PC-3 (cell line): ENCODE measurements at regions not wholly inside any gene's neighbourhood (a gene's known extent, or its start where the extent isn't known, plus 50 kb on each side); places are given as distances from the start of the nearest gene placed in this dataset.

Experiments used
- ATAC-seq: fragments of 200-7000 bp; cut with Tn5 transposase; 2 replicates; pipeline ENCODE4 v1.9.1; 2020; ENCODE audit warnings: mild to moderate bottlenecking, moderate library complexity
- BruUV-seq: library from RNA; stranded (reverse); fragments of 400-500 nt; replicated peaks from 2 replicates; lab custom pipeline; 2021; lab: Mats Ljungman, UMichigan
- CTCF ChIA-PET: fragments of 300-600 bp; sonication (Branson Sonifier 250); formaldehyde crosslinking; loops from one replicate; lab custom pipeline; 2022; ENCODE audit warnings: antibody characterized with exemption; lab: Charles Lee
- POLR2A ChIA-PET: fragments of 300-600 bp; sonication (Branson Sonifier 250); formaldehyde crosslinking; loops from one replicate; lab custom pipeline; 2022; ENCODE audit warnings: antibody characterized with exemption; ENCODE audit not compliant: unreplicated experiment; lab: Charles Lee
- DNase-seq: peaks from one replicate; pipeline ENCODE4 v3.0.0-alpha.2; 2015
- H2AFZ ChIP-seq: fragments of 300-600 bp; sonication (generic); 2 replicates; pipeline ENCODE4 v1.6.0; 2016; ENCODE audit warnings: antibody characterized with exemption, low read length
- H3F3A ChIP-seq: fragments of 300-600 bp; sonication (generic); one replicate; pipeline ENCODE4 v1.6.0; 2017; ENCODE audit warnings: antibody characterized with exemption, low read length, control low read depth, mild to moderate bottlenecking; ENCODE audit not compliant: unreplicated experiment
- H3K27ac ChIP-seq: fragments of 300-600 bp; sonication (generic); 2 replicates; pipeline ENCODE4 v1.5.1; 2016; ENCODE audit warnings: mild to moderate bottlenecking, low read length
- H3K27me3 ChIP-seq: fragments of 300-600 bp; sonication (generic); 2 replicates; pipeline ENCODE4 v1.6.1; 2016; ENCODE audit warnings: low read length, mixed read lengths
- H3K36me3 ChIP-seq: fragments of 300-600 bp; sonication (generic); 2 replicates; pipeline ENCODE4 v1.6.1; 2016; ENCODE audit warnings: low read depth, mixed run types, low read length, mixed read lengths
- H3K4me1 ChIP-seq: fragments of 300-600 bp; sonication (generic); 2 replicates; pipeline ENCODE4 v1.5.1; 2016; ENCODE audit warnings: low read length; ENCODE audit not compliant: insufficient read depth
- H3K4me2 ChIP-seq: fragments of 300-600 bp; sonication (generic); 2 replicates; pipeline ENCODE4 v1.6.0; 2016; ENCODE audit warnings: low read length
- H3K4me3 ChIP-seq: fragments of 300-600 bp; sonication (generic); 2 replicates; pipeline ENCODE4 v1.5.1; 2016; ENCODE audit warnings: mild to moderate bottlenecking, low read length, mixed read lengths
- H3K79me2 ChIP-seq: fragments of 300-600 bp; sonication (generic); 2 replicates; pipeline ENCODE4 v1.6.1; 2017; ENCODE audit warnings: low read length, mixed read lengths
- H3K9ac ChIP-seq: fragments of 300-600 bp; sonication (generic); 2 replicates; pipeline ENCODE4 v1.6.0; 2016; ENCODE audit warnings: mild to moderate bottlenecking, low read length
- H3K9me2 ChIP-seq: fragments of 300-600 bp; sonication (generic); replicated peaks from 2 replicates; pipeline ENCODE4 v1.6.1; 2016; ENCODE audit warnings: mixed run types, low read length, mixed read lengths
- H3K9me3 ChIP-seq: fragments of 300-600 bp; sonication (generic); 2 replicates; pipeline ENCODE4 v1.6.1; 2016; ENCODE audit warnings: low read length, mixed read lengths
- H4K20me1 ChIP-seq: fragments of 300-600 bp; sonication (generic); 2 replicates; pipeline ENCODE4 v1.6.1; 2016; ENCODE audit warnings: low read length, mixed read lengths
- EZH2 ChIP-seq: fragments of 300-600 bp; sonication (generic); IDR thresholded peaks from one replicate; pipeline ENCODE4 v1.6.1; 2017; ENCODE audit warnings: antibody characterized with exemption, mild to moderate bottlenecking, low read length; ENCODE audit not compliant: unreplicated experiment
- EZH2phosphoT487 ChIP-seq: fragments of 300-600 bp; sonication (generic); IDR thresholded peaks from 2 replicates; pipeline ENCODE4 v1.6.1; 2018; ENCODE audit warnings: mild to moderate bottlenecking, antibody characterized with exemption, low read length, borderline replicate concordance
- intact Hi-C: fragments of 100-400 bp; cut with micrococcal nuclease; formaldehyde crosslinking; loops from 2 replicates; pipeline ENCODE4 v1.9.0; 2023
- TF ChIP-seq, protein P1 (sequence below): fragments of 300-600 bp; sonication (generic); conservative IDR thresholded peaks from 2 replicates; pipeline ENCODE4 v1.5.1; 2017; ENCODE audit warnings: antibody characterized with exemption, low read depth, mild to moderate bottlenecking, low read length

DNA sequence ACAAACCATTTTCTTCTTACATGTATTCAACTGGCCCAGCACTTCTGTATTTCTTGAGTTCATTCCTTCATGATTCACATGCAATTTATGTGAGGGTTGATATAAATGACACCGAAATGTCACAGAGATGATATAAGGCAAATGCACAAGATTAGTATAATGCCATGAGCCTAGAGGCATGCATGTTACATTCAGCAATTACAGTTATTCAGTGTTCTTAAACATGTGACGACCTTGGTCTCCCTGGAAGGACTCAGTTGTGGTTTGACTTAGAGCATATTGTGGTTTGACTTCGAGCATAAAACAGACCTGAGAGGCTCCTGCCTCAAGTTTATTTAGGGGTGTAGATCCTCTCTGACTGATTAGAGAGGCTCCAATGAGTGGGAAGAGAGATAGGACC lies 752.1 kb upstream of the POM121L12 start:
- DNase-seq (no peak), ATAC-seq (no peak)
- H3K4me2 ChIP-seq = no peak overlapping the region
- no peak overlapping the region for H3K4me3 ChIP-seq
- no peaks in the 10 kb centered on the region for H3K36me3 ChIP-seq
- no peaks in the 10 kb centered on the region for H3K9me3 ChIP-seq
- TF ChIP-seq EZH2phosphoT487 (no peak), EZH2 (no peak)
- TF ChIP-seq, protein P1, sequence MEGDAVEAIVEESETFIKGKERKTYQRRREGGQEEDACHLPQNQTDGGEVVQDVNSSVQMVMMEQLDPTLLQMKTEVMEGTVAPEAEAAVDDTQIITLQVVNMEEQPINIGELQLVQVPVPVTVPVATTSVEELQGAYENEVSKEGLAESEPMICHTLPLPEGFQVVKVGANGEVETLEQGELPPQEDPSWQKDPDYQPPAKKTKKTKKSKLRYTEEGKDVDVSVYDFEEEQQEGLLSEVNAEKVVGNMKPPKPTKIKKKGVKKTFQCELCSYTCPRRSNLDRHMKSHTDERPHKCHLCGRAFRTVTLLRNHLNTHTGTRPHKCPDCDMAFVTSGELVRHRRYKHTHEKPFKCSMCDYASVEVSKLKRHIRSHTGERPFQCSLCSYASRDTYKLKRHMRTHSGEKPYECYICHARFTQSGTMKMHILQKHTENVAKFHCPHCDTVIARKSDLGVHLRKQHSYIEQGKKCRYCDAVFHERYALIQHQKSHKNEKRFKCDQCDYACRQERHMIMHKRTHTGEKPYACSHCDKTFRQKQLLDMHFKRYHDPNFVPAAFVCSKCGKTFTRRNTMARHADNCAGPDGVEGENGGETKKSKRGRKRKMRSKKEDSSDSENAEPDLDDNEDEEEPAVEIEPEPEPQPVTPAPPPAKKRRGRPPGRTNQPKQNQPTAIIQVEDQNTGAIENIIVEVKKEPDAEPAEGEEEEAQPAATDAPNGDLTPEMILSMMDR = no peak
- H3K9me2 ChIP-seq = no peaks in the 10 kb centered on the region
- no peak overlapping the region for H3K27ac ChIP-seq
- no peak overlapping the region for H2AFZ ChIP-seq
- intact Hi-C loops = no loop called here
- no peaks in the 10 kb centered on the region for H3K27me3 ChIP-seq
- H3K79me2 ChIP-seq = no peaks in the 10 kb centered on the region
- H3K4me1 ChIP-seq = no peaks in the 10 kb centered on the region
- H3F3A ChIP-seq = no peaks in the 10 kb centered on the region
- H3K9ac ChIP-seq = no peak overlapping the region
- ChIA-PET CTCF (no interaction called here), POLR2A (no interaction called here)
- no peaks in the 10 kb centered on the region for H4K20me1 ChIP-seq
- no TSS peak for BruUV-seq

DNA sequence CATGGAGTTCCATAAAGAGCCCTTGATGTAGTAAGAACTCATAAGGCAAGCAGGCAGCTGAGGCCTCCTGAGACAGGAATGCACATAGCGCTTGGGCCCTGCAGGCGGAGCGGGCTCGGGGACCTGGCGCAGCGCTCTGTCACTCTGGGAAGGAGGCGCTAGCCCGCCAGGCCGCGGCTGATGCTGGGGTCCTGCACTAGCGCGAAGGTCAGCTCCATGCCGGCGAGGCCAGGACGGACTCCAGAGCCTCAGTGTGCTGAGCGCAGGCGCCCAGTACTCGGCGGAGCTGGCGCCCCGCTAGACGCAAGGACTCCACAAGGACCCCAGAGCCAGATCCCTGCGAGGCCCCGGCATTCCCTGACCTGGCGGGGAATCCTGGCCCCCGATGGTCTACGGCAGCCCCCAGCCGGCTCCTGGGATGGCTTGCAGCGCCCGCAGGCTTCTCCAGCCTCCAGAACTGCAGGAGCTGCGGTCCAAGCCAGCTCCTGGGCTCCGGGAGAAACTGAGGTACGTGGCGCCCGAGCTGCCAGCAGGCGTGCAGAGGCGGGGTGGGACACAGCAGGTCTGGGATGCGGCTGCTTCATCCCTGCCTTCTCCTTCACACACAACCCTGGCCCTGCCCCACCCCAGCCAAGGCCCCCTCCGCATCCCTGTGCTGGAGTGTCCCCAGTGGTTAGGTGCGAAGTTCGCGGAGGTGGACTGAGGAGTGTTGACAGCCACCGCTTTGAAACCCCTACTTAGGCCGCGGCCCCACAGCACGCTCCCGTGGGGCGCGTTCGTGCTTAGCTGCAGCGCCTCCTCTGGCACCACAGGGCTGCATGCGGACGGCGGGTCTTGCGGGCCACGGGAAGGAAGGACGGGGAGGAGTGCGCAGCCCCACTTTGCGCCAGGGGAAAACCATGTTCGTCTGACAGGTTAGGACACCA lies 761.5 kb upstream of the POM121L12 start:
- Histone ChIP-seq H3K79me2 (no peaks in the 10 kb centered on the region), H2AFZ (no peak overlapping the region), H3K27ac (no peak overlapping the region), H4K20me1 (no peaks in the 10 kb centered on the region), H3K9ac (no peak overlapping the region), H3K4me3 (no peak overlapping the region), H3K4me2 (no peak overlapping the region), H3K36me3 (no peaks in the 10 kb centered on the region), H3K9me2 (no peaks in the 10 kb centered on the region), H3K9me3 (no peaks in the 10 kb centered on the region; the same call in 1 of the 2 replicates), H3K4me1 (peaks cover 10% of the 10 kb centered on the region), H3F3A (no peaks in the 10 kb centered on the region), H3K27me3 (no peaks in the 10 kb centered on the region)
- POLR2A ChIA-PET = no interaction called here
- CTCF ChIA-PET = no interaction called here
- intact Hi-C loops = no loop called here
- no TSS peak for BruUV-seq
- no peak for TF ChIP-seq EZH2phosphoT487
- TF ChIP-seq EZH2 = no peak
- TF ChIP-seq, protein P1 = no peak
- DNase-seq = no peak
- no peak for ATAC-seq

DNA sequence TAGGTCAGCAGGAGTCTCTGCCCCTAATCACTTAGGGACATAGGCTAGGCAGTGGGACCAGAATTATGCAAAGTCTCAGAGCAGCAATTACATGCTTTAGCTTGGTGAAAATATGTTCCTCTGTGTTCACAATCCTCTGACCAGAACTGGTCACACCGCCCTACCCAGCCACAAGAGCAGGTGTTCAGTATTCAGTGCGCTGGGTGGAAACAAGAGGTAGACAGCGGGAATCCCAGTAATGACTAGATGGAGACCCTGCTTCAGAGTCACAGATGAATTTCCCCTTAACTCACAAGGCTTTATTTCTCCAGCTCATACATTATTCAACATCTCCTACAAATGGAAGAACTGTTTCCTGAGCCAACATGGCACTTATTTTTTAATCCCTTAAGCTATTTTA lies 763.7 kb upstream of the POM121L12 start:
- ChIA-PET POLR2A (no interaction called here), CTCF (no interaction called here)
- BruUV-seq = no TSS peak
- no peak overlapping the region for H3K4me3 ChIP-seq
- H2AFZ ChIP-seq = no peak overlapping the region
- no peaks in the 10 kb centered on the region for H3K9me2 ChIP-seq
- no peak overlapping the region for H3K9ac ChIP-seq
- no peaks in the 10 kb centered on the region for H4K20me1 ChIP-seq
- peaks cover 10% of the 10 kb centered on the region for H3K4me1 ChIP-seq
- no peaks in the 10 kb centered on the region for H3F3A ChIP-seq
- DNase-seq (no peak), ATAC-seq (no peak)
- TF ChIP-seq, protein P1 = no peak
- TF ChIP-seq EZH2phosphoT487 (no peak), EZH2 (no peak)
- no peaks in the 10 kb centered on the region for H3K79me2 ChIP-seq
- no peak overlapping the region for H3K27ac ChIP-seq
- no peaks in the 10 kb centered on the region for H3K36me3 ChIP-seq
- H3K27me3 ChIP-seq = no peaks in the 10 kb centered on the region
- no peaks in the 10 kb centered on the region; the same call in 1 of the 2 replicates for H3K9me3 ChIP-seq
- intact Hi-C loops = no loop called here
- H3K4me2 ChIP-seq = no peak overlapping the region
